Activated CD8-positive, alpha-beta memory T cell treated with anti-CD3 and anti-CD28 coated beads, Interleukin-2, amount 50 U/mL, for 24 hours (primary cell): ENCODE measurements at regions not wholly inside any gene's neighbourhood (a gene's known extent, or its start where the extent isn't known, plus 50 kb on each side); places are given as distances from the start of the nearest gene placed in this dataset.
A peak's percentile ranks its signal among the peaks of the same experiment; 100 is the strongest.
"Not testable (repeated sequence)": the region's sequence is repeated elsewhere in the genome, so short reads cannot be mapped to it uniquely, and the experiment has no call there.

Experiments
- DNase-seq: peaks from one replicate; pipeline ENCODE4 v3.0.0-alpha.2; 2020; ENCODE audit errors: extremely low read depth

- DNase-seq, result no peak
Measured at GRCh38 chr12:131597333-131597732, 113.6 kb upstream of the SFSWAP start.

DNA sequence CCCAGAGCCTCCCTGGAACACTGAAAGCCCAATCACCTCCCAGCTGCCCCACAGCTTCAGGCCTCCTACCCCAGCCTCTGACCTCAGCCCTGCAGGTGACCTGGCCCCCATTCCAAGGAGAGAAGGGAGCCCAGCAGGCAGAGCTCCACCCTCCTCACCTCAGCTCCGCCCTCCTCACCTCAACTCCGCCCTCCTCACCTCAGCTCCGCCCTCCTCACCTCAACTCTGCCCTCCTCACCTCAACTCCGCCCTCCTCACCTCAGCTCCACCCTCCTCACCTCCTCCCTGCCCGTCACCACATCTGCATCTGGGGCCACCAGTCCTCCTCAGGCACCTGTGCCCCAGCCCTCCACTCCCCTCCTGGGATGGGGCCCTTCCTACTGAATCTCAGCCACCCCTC lies 112.2 kb upstream of the SFSWAP start:
- DNase-seq, result no peak

DNA sequence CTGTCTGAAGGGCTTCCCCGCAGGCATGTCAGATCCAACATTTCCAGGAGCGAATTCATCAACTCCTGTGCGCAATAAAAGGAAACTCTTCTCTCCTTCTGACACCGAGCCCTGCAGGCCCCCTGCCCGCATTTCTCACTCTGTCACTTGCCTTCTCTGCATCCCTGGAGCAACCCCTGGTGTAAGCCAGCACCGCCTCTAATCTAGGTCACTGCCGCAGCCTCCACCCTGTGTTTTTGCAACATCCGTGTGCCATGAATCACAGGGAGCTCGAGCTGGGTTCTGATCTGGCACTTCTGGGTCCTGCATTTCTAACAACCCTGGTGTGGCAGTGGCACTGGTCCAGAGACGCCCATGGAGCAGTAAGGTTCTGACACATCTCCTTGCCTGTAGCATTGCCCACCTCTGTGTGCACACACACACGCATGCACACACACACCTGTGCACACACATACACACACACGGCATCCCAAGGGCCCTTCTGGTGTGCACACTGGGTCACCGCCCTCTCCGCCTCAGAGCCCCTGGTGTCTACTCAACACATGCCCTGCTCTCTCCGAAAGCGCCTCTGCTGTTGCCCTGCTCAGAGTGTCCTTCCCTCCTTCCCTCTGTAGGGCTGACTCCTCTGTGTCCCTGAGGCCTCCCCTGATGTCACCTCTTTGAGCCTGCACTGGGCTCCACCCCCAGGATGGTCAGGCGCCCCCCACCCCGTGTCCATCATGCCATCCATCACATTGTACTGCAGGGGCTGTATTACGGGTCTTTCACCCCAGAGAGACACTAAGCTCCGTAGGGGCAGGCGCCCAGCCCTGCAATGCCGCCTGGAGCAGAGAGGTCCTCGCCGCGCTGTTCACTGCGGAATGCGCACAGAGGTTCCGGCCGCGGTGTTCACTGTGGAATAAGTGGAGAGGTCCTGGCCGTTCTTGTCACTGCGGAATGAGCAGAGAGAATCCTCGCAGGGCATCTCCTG lies 111.4 kb upstream of the SFSWAP start:
- no peak for DNase-seq

- DNase-seq, result no peak
Measured at GRCh38 chr12:131600160-131600532, 110.7 kb upstream of the SFSWAP start.

DNA sequence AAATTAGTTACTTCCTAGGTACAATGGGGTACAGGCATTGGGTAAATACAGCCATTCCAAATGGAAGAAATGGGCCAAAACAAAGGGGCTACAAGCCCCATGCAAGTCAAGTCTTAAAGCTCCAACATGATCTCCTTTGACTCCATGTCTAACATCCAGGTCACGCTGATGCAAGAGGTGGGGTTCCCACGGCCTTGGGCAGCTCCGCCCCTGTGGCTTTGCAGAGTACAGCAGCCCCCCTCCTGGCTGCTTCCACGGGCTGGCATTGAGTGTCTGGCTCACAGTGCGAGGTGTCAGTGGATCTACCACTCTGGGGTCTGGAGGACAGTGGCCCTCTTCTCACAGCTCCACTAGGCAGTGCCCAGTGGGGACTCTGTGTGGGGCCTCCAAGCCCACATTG lies 109.4 kb upstream of the SFSWAP start:
- not testable (repeated sequence) for DNase-seq

GRCh38 chr12:131603106-131603938 lies 107.6 kb upstream of the SFSWAP start:
- DNase-seq, result no peak

DNA sequence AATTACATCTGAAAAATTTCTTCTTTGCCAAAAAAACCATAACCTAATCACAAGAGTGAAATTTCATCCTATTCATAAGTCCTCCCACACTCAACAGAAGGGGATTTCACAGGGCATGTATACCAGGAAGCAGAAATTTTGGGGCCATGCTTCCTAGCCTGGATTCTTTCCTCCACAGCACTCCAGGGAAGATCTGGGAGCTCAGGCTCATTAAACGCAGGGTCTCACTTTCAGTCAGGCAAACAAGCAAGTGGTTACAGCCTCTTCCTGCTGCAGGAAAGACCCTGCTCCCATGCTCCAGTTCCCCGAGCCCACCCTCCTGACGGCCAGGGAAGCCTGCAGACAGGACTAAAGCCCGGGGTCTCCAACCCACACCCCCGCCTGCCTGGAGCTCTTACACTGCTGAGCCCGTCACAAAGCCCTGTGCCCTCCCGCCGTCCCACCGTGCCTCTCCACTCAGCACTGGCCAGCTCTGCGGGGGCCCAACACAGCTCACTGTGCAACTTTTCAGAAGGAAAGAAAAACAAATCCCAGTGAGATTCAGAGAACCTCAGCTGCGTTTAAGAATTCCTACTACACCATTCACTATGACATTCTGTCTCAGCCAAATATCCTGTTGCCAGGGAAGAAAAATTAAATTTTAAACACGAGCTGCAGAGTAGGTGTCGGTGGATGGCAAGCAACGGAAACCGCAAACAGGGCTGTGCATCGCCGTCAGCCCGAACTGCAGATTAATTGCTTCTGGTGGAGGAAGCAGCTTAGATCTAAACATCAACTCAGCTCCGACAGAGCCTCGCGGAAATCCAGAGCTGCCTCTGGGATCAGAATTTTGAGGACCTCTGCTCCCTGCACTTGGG lies 106.7 kb upstream of the SFSWAP start:
- DNase-seq, result no peak

DNA sequence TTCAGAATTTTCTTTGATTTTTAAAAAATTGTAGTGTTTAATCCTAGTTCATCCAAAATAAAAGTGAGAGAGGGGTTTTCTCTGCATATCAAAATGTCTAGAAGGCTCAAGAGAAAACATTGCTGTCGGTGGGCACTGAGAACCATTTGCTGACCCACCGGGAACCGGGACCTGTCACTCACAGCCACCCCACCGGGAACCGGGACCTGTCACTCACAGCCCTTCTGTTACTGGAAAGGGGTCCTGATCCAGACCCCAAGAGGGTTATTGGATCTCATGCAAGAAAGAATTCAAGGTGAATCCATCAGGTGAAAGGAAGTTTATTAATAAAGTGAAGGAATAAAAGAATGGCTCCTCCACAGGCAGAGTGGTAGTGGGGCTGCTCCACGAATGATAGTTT lies 106.0 kb upstream of the SFSWAP start:
- no peak for DNase-seq

GRCh38 chr12:131605304-131605829 lies 105.5 kb upstream of the SFSWAP start:
- DNase-seq, result no peak

GRCh38 chr12:131606218-131606901 lies 104.5 kb upstream of the SFSWAP start:
- DNase-seq, result no peak

- DNase-seq, result no peak
Measured at GRCh38 chr12:131607658-131608447, 103.0 kb upstream of the SFSWAP start.

GRCh38 chr12:131608740-131609690 lies 101.9 kb upstream of the SFSWAP start:
- DNase-seq, result peak; percentile 26

DNA sequence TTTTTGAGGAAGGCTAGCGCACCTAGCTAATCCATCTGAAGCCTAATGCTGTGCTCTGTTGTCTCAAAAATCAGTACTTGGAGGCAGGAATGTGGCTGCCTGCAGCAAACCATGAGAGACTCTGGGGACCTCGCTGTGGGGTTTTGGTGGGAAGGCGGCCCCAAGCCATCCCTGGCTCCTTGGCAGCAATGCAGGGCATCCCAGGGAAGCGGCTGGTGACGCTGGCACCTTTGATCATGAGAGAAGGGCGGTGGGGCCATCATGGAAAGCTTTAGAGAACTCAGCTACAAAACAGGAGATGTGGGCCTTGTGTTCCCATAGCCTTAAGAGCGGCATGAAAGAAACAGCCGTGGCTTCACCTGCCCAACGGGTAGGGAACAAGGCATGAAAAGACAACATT lies 101.1 kb upstream of the SFSWAP start:
- no peak for DNase-seq

GRCh38 chr12:131610181-131610580 lies 100.7 kb upstream of the SFSWAP start:
- no peak for DNase-seq

- no peak for DNase-seq
Measured at GRCh38 chr12:131610891-131611290, 100.0 kb upstream of the SFSWAP start.

- no peak for DNase-seq
Measured at GRCh38 chr12:131611416-131612091, 99.3 kb upstream of the SFSWAP start.

GRCh38 chr12:131612092-131612755 lies 98.7 kb upstream of the SFSWAP start:
- no peak for DNase-seq

DNA sequence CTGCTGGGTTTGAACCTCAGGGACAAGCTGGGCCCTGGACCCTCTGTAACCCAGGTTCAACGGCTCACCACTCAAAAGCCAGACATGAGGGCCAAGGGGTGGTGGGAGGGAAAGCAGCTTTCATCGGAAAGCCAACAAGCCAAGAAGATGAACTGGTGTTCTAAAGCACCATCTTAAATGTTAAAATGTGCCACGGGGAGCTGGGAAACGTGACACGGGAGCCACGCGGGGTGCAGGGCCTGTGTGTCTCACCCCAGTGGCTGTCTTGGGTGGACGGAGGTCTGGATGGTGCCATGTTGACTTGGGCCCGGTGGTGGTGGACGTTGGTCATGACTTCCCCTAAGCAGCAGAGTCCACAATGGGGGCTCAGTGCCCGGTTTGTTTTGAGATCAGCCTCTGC lies 97.7 kb upstream of the SFSWAP start:
- DNase-seq, result no peak
